ENCODE measurements at regions not wholly inside any gene's neighbourhood (a gene's known extent, or its start where the extent isn't known, plus 50 kb on each side); places are given as distances from the start of the nearest gene placed in this dataset.

- H3K79me2 ChIP-seq (ENCODE audit: insufficient read depth, low read length), result no peaks in the 10 kb centered on the region
- no peaks in the 10 kb centered on the region for H3K9me3 ChIP-seq (replicated peaks in 1 of 2; ENCODE audit: control insufficient read depth in 1 of 2, insufficient read depth in 1 of 2, low read length in 2 of 2)
- Mint-ChIP-seq H3K36me3 (peaks cover 4 to 8% of the 10 kb centered on the region in 2 donors), H3K4me3 (no peak overlapping the region), H3K9me3 (no peaks in the 10 kb centered on the region), H3K4me1 (peaks cover 32% of the 10 kb centered on the region), H3K27ac (no peak overlapping the region), H3K27me3 (ENCODE audit: low read depth in 3 of 3) (no peaks in the 10 kb centered on the region)
- no peaks in the 10 kb centered on the region for H4K20me1 ChIP-seq (ENCODE audit: insufficient read depth, low read length)
- H3K4me2 ChIP-seq (replicated peaks; ENCODE audit: extremely low read depth, low read length, poor library complexity, severe bottlenecking), result no peak overlapping the region
- intact Hi-C loops (cut with micrococcal nuclease), result no loop called here
- H3K4me1 ChIP-seq (ENCODE audit: control insufficient read depth in 1 of 2, insufficient read depth in 2 of 2, low read length in 2 of 2), result peaks cover 20 to 33% of the 10 kb centered on the region in 2 donors
- no peak overlapping the region for H2AFZ ChIP-seq (ENCODE audit: insufficient read depth, low read depth, low read length, poor library complexity, severe bottlenecking)
- TF ChIP-seq CTCF (IDR thresholded peaks at IDR 0.05), result no peak
- H3K9ac ChIP-seq (ENCODE audit: insufficient read depth, low read length, poor library complexity, severe bottlenecking), result no peak overlapping the region
- H3K36me3 ChIP-seq (replicated peaks in 1 of 2; ENCODE audit: control insufficient read depth in 1 of 2, insufficient read depth in 2 of 2, low read length in 2 of 2), result no peaks in the 10 kb centered on the region
- no peak for DNase-seq
- H3K27ac ChIP-seq (ENCODE audit: low read depth in 1 of 2, low read length in 2 of 2), result no peak overlapping the region
- H3K4me3 ChIP-seq (replicated peaks in 1 of 3; ENCODE audit: low read depth in 2 of 3, low read length in 3 of 3), result no peak overlapping the region
- H3K27me3 ChIP-seq (ENCODE audit: control insufficient read depth in 2 of 2, insufficient read depth in 2 of 2, low read length in 2 of 2), result no peaks in the 10 kb centered on the region
Observed at GRCh38 chr7:20479706-20480105, 135.8 kb upstream of the ABCB5 start.

DNA sequence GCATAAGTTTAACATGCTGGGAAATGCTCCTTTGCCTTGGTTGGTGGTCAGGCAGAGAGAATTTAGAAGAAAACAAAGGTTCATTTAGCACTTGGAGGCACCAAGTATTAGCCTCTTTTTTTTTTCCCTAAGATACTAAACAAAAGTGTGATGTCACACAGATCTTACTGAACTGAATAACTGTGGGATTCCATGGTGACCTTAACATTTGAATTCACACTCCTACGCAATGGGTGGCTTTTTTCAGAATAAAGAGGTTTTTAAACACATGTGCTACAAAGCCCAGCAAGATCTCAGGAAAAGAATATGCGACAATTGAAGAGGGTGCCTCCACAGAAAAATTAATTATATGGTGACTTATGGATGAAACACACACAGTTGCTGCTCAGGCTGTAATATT lies 133.4 kb upstream of the ABCB5 start:
- H3K27ac ChIP-seq (ENCODE audit: low read depth in 1 of 2, low read length in 2 of 2), result no peak overlapping the region
- no peak overlapping the region for H3K4me3 ChIP-seq (replicated peaks in 1 of 3; ENCODE audit: low read depth in 2 of 3, low read length in 3 of 3)
- no peak overlapping the region for H3K4me2 ChIP-seq (replicated peaks; ENCODE audit: extremely low read depth, low read length, poor library complexity, severe bottlenecking)
- H3K27me3 Mint-ChIP-seq (ENCODE audit: low read depth in 3 of 3), result no peaks in the 10 kb centered on the region
- no peaks in the 10 kb centered on the region for H4K20me1 ChIP-seq (ENCODE audit: insufficient read depth, low read length)
- 100% methylated on average over 1 of the region's 2 CpGs for WGBS (ENCODE audit: insufficient coverage)
- no peak for TF ChIP-seq CTCF (IDR thresholded peaks at IDR 0.05)
- peaks cover 17% of the 10 kb centered on the region for H3K4me1 Mint-ChIP-seq
- H3K79me2 ChIP-seq (ENCODE audit: insufficient read depth, low read length), result no peaks in the 10 kb centered on the region
- no peak overlapping the region for H2AFZ ChIP-seq (ENCODE audit: insufficient read depth, low read depth, low read length, poor library complexity, severe bottlenecking)
- peaks cover 4 to 11% of the 10 kb centered on the region in 2 donors for H3K36me3 Mint-ChIP-seq
- H3K4me3 Mint-ChIP-seq, result no peak overlapping the region
- H3K27me3 ChIP-seq (ENCODE audit: control insufficient read depth in 2 of 2, insufficient read depth in 2 of 2, low read length in 2 of 2), result no peaks in the 10 kb centered on the region
- no peaks in the 10 kb centered on the region for H3K36me3 ChIP-seq (replicated peaks in 1 of 2; ENCODE audit: control insufficient read depth in 1 of 2, insufficient read depth in 2 of 2, low read length in 2 of 2)
- intact Hi-C loops (cut with micrococcal nuclease), result no loop called here
- H3K9ac ChIP-seq (ENCODE audit: insufficient read depth, low read length, poor library complexity, severe bottlenecking), result no peak overlapping the region
- DNase-seq, result no peak
- peaks cover 8 to 13% of the 10 kb centered on the region in 2 donors for H3K9me3 ChIP-seq (replicated peaks in 1 of 2; ENCODE audit: control insufficient read depth in 1 of 2, insufficient read depth in 1 of 2, low read length in 2 of 2)
- H3K4me1 ChIP-seq (ENCODE audit: control insufficient read depth in 1 of 2, insufficient read depth in 2 of 2, low read length in 2 of 2), result peaks cover 8 to 14% of the 10 kb centered on the region in 2 donors
- H3K27ac Mint-ChIP-seq, result no peak overlapping the region
- H3K9me3 Mint-ChIP-seq, result peaks cover 6 to 13% (median 8%) of the 10 kb centered on the region in 7 donors

Data from CD14-positive monocyte (primary cell).